ENCODE measurements at regions not wholly inside any gene's neighbourhood (a gene's known extent, or its start where the extent isn't known, plus 50 kb on each side); places are given as distances from the start of the nearest gene placed in this dataset.

GRCh38 chr5:126373375-126374108, 49.7 kb upstream of the GRAMD2B start:
- intact Hi-C loops (cut with DNase I), result no loop called here
- DNase-seq (no peak), ATAC-seq (ENCODE audit: poor library complexity) (no peak)
